MM.1S (cell line): ENCODE measurements at regions not wholly inside any gene's neighbourhood (a gene's known extent, or its start where the extent isn't known, plus 50 kb on each side); places are given as distances from the start of the nearest gene placed in this dataset.

Experiments
- EZH2 ChIP-seq: fragments of 300-600 bp; sonication (generic); optimal IDR thresholded peaks from 2 replicates; pipeline ENCODE3; 2017; ENCODE audit warnings: low read depth, mild to moderate bottlenecking, antibody characterized with exemption, low read length, mixed read lengths
- EZH2phosphoT487 ChIP-seq: fragments of 300-600 bp; sonication (generic); IDR thresholded peaks from 2 replicates; pipeline ENCODE4 v1.6.1; 2018; ENCODE audit warnings: antibody characterized with exemption, low read length
- TF ChIP-seq, protein P1 (sequence below): fragments of 300-600 bp; sonication (generic); IDR thresholded peaks from 2 replicates; pipeline ENCODE4 v1.5.1; 2016; ENCODE audit warnings: antibody characterized with exemption, low read length, mixed read lengths

DNA sequence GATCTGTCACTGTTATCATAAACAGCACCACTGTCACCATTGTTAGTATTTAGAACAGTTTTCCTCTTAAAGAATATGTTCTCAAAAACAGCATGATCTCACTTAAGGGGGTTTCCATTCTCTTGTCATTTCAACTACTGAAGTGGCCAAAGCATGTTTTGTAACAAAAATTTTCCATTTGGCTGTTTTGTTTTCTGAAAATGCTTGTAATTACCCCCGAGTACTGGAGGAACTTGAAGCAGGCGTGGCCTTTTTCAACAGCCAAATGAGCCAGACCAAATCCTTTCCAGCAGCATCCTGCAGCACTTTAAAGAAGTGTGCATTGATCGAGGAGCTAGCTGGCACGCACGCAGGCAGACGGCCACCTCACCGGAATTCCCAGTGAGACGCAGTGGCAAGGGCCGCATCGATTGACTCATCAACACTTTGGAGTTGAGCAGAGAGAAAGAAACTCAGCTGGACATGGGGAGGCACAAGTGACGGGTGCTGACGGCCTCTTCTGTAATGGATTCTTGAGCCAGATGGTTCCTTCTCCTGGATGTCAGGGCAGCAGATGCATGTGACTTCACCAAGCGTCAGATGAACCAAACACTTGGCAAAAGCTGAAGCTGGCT is 234.3 kb upstream of the IGF1R start:
- TF ChIP-seq, protein P1, sequence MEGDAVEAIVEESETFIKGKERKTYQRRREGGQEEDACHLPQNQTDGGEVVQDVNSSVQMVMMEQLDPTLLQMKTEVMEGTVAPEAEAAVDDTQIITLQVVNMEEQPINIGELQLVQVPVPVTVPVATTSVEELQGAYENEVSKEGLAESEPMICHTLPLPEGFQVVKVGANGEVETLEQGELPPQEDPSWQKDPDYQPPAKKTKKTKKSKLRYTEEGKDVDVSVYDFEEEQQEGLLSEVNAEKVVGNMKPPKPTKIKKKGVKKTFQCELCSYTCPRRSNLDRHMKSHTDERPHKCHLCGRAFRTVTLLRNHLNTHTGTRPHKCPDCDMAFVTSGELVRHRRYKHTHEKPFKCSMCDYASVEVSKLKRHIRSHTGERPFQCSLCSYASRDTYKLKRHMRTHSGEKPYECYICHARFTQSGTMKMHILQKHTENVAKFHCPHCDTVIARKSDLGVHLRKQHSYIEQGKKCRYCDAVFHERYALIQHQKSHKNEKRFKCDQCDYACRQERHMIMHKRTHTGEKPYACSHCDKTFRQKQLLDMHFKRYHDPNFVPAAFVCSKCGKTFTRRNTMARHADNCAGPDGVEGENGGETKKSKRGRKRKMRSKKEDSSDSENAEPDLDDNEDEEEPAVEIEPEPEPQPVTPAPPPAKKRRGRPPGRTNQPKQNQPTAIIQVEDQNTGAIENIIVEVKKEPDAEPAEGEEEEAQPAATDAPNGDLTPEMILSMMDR = no peak
- TF ChIP-seq EZH2 (no peak), EZH2phosphoT487 (no peak)
